HCT116 (cell line): ENCODE measurements at regions not wholly inside any gene's neighbourhood (a gene's known extent, or its start where the extent isn't known, plus 50 kb on each side); places are given as distances from the start of the nearest gene placed in this dataset.

Experiments
- ATAC-seq: fragments of 200-7000 bp; cut with Tn5 transposase; 2 replicates; pipeline ENCODE4 v1.9.1; 2020; ENCODE audit warnings: mild to moderate bottlenecking, moderate library complexity
- BruUV-seq: library from RNA; stranded (reverse); fragments of 400-500 nt; replicated peaks from 2 replicates; lab custom pipeline; 2021; lab: Mats Ljungman, UMichigan
- CTCF ChIA-PET: fragments of 300-600 bp; sonication (Branson Sonifier 250); formaldehyde crosslinking; loops from one replicate; lab custom pipeline; 2021; ENCODE audit warnings: antibody characterized with exemption; lab: Charles Lee
- POLR2A ChIA-PET: fragments of 300-600, 350-600 bp; sonication (Branson Sonifier 250); formaldehyde crosslinking; loops from one replicate; lab custom pipeline; 2021; ENCODE audit warnings: antibody characterized with exemption; lab: Charles Lee
- RAD21 ChIA-PET, 2 experiments: fragments of 300-600 bp; sonication (Branson Sonifier 250); formaldehyde crosslinking; loops; one replicate each; lab custom pipeline; 2023; ENCODE audit warnings: low total read pairs in 2 of 2; ENCODE audit not compliant: uncharacterized antibody in 2 of 2, unreplicated experiment in 2 of 2, low non-redundant PET in 1 of 2; lab: Charles Lee
- DNase-seq: peaks from one replicate; pipeline ENCODE4 v3.0.0-alpha.2; 2010; ENCODE audit warnings: low read depth, low spot score
- H2AFZ ChIP-seq: fragments of 200-600 bp; shearing (Covaris generic), sonication (generic); 2 replicates; pipeline ENCODE4 v1.6.1; 2017; ENCODE audit warnings: low read depth, mixed run types, mixed read lengths, antibody characterized with exemption, low read length; ENCODE audit not compliant: poor library complexity, severe bottlenecking
- H3K27ac ChIP-seq: 2 replicates; pipeline ENCODE4 v1.5.1; 2012; ENCODE audit warnings: low read depth, low read length
- H3K27me3 ChIP-seq: fragments of 200-600 bp; sonication (generic); 2 replicates; pipeline ENCODE4 v1.6.1; 2016; ENCODE audit warnings: mixed run types, low read length, mixed read lengths; ENCODE audit not compliant: insufficient read depth
- H3K36me3 ChIP-seq, 2 experiments: fragments of 200-500 bp in 1 of 2; fragments of 200-600 bp in 1 of 2; sonication (Bioruptor generic) in 1 of 2; sonication (generic) in 1 of 2; 2 replicates each; pipeline versions ENCODE4 v1.5.1 to v1.6.1; 2014 to 2016; ENCODE audit warnings: low read length in 2 of 2, inconsistent platforms in 1 of 2, mixed read lengths in 1 of 2, mixed run types in 1 of 2; ENCODE audit not compliant: insufficient read depth in 2 of 2, control insufficient read depth in 1 of 2
- H3K4me1 ChIP-seq, 2 experiments: fragments of 200-600 bp in 1 of 2; sonication (generic) in 1 of 2; 2 replicates each; pipeline versions ENCODE4 v1.5.1 to v1.6.1; 2012 to 2017; ENCODE audit warnings: low read length in 2 of 2, inconsistent platforms in 1 of 2, mild to moderate bottlenecking in 1 of 2, mixed read lengths in 1 of 2, mixed run types in 1 of 2, moderate library complexity in 1 of 2; ENCODE audit not compliant: insufficient read depth in 2 of 2, control insufficient read depth in 1 of 2
- H3K4me2 ChIP-seq: fragments of 200-600 bp; sonication (generic); 2 replicates; pipeline ENCODE4 v1.6.1; 2017; ENCODE audit warnings: mixed run types, low read length, mixed read lengths
- H3K4me3 ChIP-seq, 2 experiments: fragments of 200-600 bp in 1 of 2; sonication (generic) in 1 of 2; replicated peaks in 1 of 2; 2 replicates each; pipeline ENCODE4 v1.5.1; 2011 to 2016; ENCODE audit warnings: low read length in 2 of 2, control low read depth in 1 of 2, low read depth in 1 of 2, mild to moderate bottlenecking in 1 of 2, mixed read lengths in 1 of 2, mixed run types in 1 of 2
- H3K79me2 ChIP-seq: fragments of 200-600 bp; sonication (generic); 2 replicates; pipeline ENCODE4 v1.6.1; 2017; ENCODE audit warnings: mild to moderate bottlenecking, mixed run types, low read length, moderate library complexity, mixed read lengths; ENCODE audit not compliant: insufficient read depth
- H3K9ac ChIP-seq: fragments of 200-600 bp; sonication (generic); 2 replicates; pipeline ENCODE4 v1.6.1; 2016; ENCODE audit warnings: low read length, mixed read lengths
- H3K9me2 ChIP-seq: fragments of 200-600 bp; sonication (generic), shearing (Covaris generic); 2 replicates; pipeline ENCODE4 v1.6.1; 2017; ENCODE audit warnings: mixed run types, mild to moderate bottlenecking, moderate library complexity; ENCODE audit not compliant: insufficient read depth
- H3K9me3 ChIP-seq, 2 experiments: fragments of 200-500 bp in 1 of 2; fragments of 200-600 bp in 1 of 2; sonication (Bioruptor generic) in 1 of 2; sonication (generic) in 1 of 2; 2 replicates each; pipeline ENCODE4 v1.6.1; 2014 to 2017; ENCODE audit warnings: low read length in 2 of 2, mixed read lengths in 2 of 2, inconsistent platforms in 1 of 2, low read depth in 1 of 2, mild to moderate bottlenecking in 1 of 2, mixed run types in 1 of 2, moderate library complexity in 1 of 2; ENCODE audit not compliant: control insufficient read depth in 1 of 2, insufficient read depth in 1 of 2
- H4K20me1 ChIP-seq: fragments of 200-600 bp; sonication (generic), shearing (Covaris generic); 2 replicates; pipeline ENCODE4 v1.6.1; 2017; ENCODE audit warnings: mixed run types, mild to moderate bottlenecking, moderate library complexity; ENCODE audit not compliant: insufficient read depth
- CTCF ChIP-seq, 3 experiments: fragments of 200-600 bp in 1 of 3; sonication (generic) in 1 of 3; IDR thresholded peaks in 2 of 3; conservative IDR thresholded peaks in 1 of 3; 2 replicates each; pipeline ENCODE4 v1.5.1; 2012 to 2017; ENCODE audit warnings: low read depth in 2 of 3, low read length in 2 of 3, antibody characterized with exemption in 1 of 3, borderline replicate concordance in 1 of 3, control low read depth in 1 of 3, mild to moderate bottlenecking in 1 of 3, mixed read lengths in 1 of 3, mixed run types in 1 of 3, moderate library complexity in 1 of 3; ENCODE audit not compliant: insufficient read depth in 1 of 3
- EGR1 ChIP-seq: IDR thresholded peaks from 2 replicates; pipeline ENCODE4 v1.6.1; 2012; ENCODE audit warnings: low read depth
- EZH2phosphoT487 ChIP-seq: fragments of 200-600 bp; IDR thresholded peaks from 2 replicates; pipeline ENCODE4 v1.6.1; 2018; ENCODE audit warnings: antibody characterized with exemption, borderline replicate concordance
- FOSL1 ChIP-seq: IDR thresholded peaks from 2 replicates; pipeline ENCODE4 v1.6.1; 2012; ENCODE audit warnings: low read depth
- JUND ChIP-seq: IDR thresholded peaks from 2 replicates; pipeline ENCODE4 v1.6.1; 2012
- SP1 ChIP-seq: IDR thresholded peaks from 2 replicates; pipeline ENCODE4 v1.6.1; 2012; ENCODE audit warnings: low read depth
- TCF7L2 ChIP-seq: IDR thresholded peaks from 2 replicates; pipeline ENCODE4 v1.7.0; 2011; ENCODE audit warnings: borderline replicate concordance, inconsistent platforms; ENCODE audit not compliant: insufficient read depth, insufficient read length; ENCODE audit errors: extremely low read depth
- YY1 ChIP-seq: IDR thresholded peaks from 2 replicates; pipeline ENCODE4 v1.6.1; 2011; ENCODE audit warnings: low read length, low read depth, moderate library complexity, mild to moderate bottlenecking; ENCODE audit not compliant: insufficient replicate concordance; ENCODE audit errors: extremely low read depth
- intact Hi-C: fragments of 100-400 bp; cut with micrococcal nuclease; formaldehyde crosslinking; loops from 2 replicates; pipeline ENCODE4 v1.10.0; 2022
- TF ChIP-seq, protein P1 (sequence below): IDR thresholded peaks from 2 replicates; pipeline ENCODE4 v1.6.1; 2012
- TF ChIP-seq, protein P2 (sequence below): IDR thresholded peaks from 2 replicates; pipeline ENCODE4 v1.6.1; 2012
- TF ChIP-seq, protein P3 (sequence below): IDR thresholded peaks from 2 replicates; pipeline ENCODE4 v1.6.1; 2011; ENCODE audit warnings: mild to moderate bottlenecking, low read length, moderate library complexity; ENCODE audit not compliant: insufficient replicate concordance; ENCODE audit errors: extremely low read depth

GRCh38 chr2:161556440-161556839, 67.8 kb upstream of the SLC4A10 start:
- CTCF ChIA-PET, result interaction anchor here (1.0 kb wide), 1 partner anchor 333 kb away, joined by 3 read pairs; no protein-coding TSS in a partner anchor
- no TSS peak for BruUV-seq
- Histone ChIP-seq H3K4me1 (no peaks in the 10 kb centered on the region), H3K9ac (no peak overlapping the region), H4K20me1 (no peaks in the 10 kb centered on the region), H3K27ac (no peak overlapping the region), H3K36me3 (no peaks in the 10 kb centered on the region), H3K9me2 (no peaks in the 10 kb centered on the region), H3K4me3 (no peak overlapping the region), H2AFZ (no peak overlapping the region), H3K4me2 (no peak overlapping the region), H3K79me2 (no peaks in the 10 kb centered on the region), H3K27me3 (no peaks in the 10 kb centered on the region), H3K9me3 (no peaks in the 10 kb centered on the region)
- ATAC-seq (0 out of 2 replicates have a peak, but pooled peaks have one; percentile 42), DNase-seq (no peak)
- TF ChIP-seq, protein P1, sequence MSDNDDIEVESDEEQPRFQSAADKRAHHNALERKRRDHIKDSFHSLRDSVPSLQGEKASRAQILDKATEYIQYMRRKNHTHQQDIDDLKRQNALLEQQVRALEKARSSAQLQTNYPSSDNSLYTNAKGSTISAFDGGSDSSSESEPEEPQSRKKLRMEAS, result no peak
- no peak for TF ChIP-seq SP1
- peak; percentile 3 to 35 (median 18); a peak in 2 of 6 replicates for TF ChIP-seq CTCF (IDR thresholded peaks at IDR 0.05 in 2 of 3, conservative IDR thresholded peaks at IDR 0.05 in 1 of 3; ENCODE audit: borderline replicate concordance in 1 of 3, insufficient read depth in 1 of 3, low read depth in 2 of 3, low read length in 2 of 3)
- intact Hi-C loops, result loop anchor here (2.0 kb wide), 1 partner anchor 306 kb away; no protein-coding TSS in a partner anchor
- POLR2A ChIA-PET, result no interaction called here
- RAD21 ChIA-PET, result no interaction called here

DNA sequence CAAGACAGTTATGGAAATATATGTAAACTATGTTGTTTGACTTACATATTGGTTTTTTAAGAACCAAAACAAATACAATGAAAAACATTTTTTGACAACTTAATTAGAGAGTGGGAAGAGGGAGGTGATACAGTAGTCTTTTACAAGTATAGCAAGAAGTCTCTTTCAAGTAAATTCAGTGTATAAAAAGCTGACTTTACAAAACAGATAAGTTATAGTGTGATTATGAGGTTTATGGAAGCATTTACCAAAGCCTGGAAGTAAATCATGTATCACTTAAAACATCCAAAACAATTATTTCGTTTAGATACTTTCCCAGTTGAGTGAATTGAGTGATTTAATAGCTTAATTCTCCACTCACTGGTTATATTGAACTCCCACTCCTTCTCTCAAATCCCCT, 66.7 kb upstream of the SLC4A10 start:
- H3K9me3 ChIP-seq, result no peaks in the 10 kb centered on the region
- no peaks in the 10 kb centered on the region for H3K4me1 ChIP-seq
- no peak for DNase-seq
- BruUV-seq, result no TSS peak
- no peak overlapping the region for H3K27ac ChIP-seq
- no peak overlapping the region for H3K4me3 ChIP-seq
- no peaks in the 10 kb centered on the region for H3K79me2 ChIP-seq
- ATAC-seq, result no peak
- H3K9me2 ChIP-seq, result no peaks in the 10 kb centered on the region
- ChIA-PET RAD21 (no interaction called here), POLR2A (no interaction called here), CTCF (no interaction called here)
- H2AFZ ChIP-seq, result no peak overlapping the region
- no peaks in the 10 kb centered on the region for H3K36me3 ChIP-seq
- no peaks in the 10 kb centered on the region for H3K27me3 ChIP-seq
- no peak overlapping the region for H3K9ac ChIP-seq
- no peak overlapping the region for H3K4me2 ChIP-seq
- no peaks in the 10 kb centered on the region for H4K20me1 ChIP-seq
- intact Hi-C loops, result loop anchor here (2.0 kb wide), 1 partner anchor 307 kb away; no protein-coding TSS in a partner anchor
- TF ChIP-seq, protein P2, sequence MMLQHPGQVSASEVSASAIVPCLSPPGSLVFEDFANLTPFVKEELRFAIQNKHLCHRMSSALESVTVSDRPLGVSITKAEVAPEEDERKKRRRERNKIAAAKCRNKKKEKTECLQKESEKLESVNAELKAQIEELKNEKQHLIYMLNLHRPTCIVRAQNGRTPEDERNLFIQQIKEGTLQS, result no peak
- TF ChIP-seq TCF7L2 (no peak), CTCF (IDR thresholded peaks at IDR 0.05 in 2 of 3, conservative IDR thresholded peaks at IDR 0.05 in 1 of 3; ENCODE audit: borderline replicate concordance in 1 of 3, insufficient read depth in 1 of 3, low read depth in 2 of 3, low read length in 2 of 3) (no peak), JUND (no peak), SP1 (no peak), EZH2phosphoT487 (no peak), FOSL1 (no peak), EGR1 (no peak), YY1 (no peak)
- TF ChIP-seq, protein P1, result no peak
- TF ChIP-seq, protein P3, sequence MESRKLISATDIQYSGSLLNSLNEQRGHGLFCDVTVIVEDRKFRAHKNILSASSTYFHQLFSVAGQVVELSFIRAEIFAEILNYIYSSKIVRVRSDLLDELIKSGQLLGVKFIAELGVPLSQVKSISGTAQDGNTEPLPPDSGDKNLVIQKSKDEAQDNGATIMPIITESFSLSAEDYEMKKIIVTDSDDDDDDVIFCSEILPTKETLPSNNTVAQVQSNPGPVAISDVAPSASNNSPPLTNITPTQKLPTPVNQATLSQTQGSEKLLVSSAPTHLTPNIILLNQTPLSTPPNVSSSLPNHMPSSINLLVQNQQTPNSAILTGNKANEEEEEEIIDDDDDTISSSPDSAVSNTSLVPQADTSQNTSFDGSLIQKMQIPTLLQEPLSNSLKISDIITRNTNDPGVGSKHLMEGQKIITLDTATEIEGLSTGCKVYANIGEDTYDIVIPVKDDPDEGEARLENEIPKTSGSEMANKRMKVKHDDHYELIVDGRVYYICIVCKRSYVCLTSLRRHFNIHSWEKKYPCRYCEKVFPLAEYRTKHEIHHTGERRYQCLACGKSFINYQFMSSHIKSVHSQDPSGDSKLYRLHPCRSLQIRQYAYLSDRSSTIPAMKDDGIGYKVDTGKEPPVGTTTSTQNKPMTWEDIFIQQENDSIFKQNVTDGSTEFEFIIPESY, result no peak
